IMR-90 (cell line): ENCODE measurements at regions not wholly inside any gene's neighbourhood (a gene's known extent, or its start where the extent isn't known, plus 50 kb on each side); places are given as distances from the start of the nearest gene placed in this dataset.

Source experiments
- ATAC-seq: fragments of 200-7000 bp; cut with Tn5 transposase; 2 replicates; pipeline ENCODE4 v1.9.1; 2020; ENCODE audit warnings: low read depth, mild to moderate bottlenecking, moderate library complexity
- BruUV-seq: library from RNA; stranded (reverse); fragments of 400-500 nt; replicated peaks from 2 replicates; lab custom pipeline; 2021; lab: Mats Ljungman, UMichigan
- CTCF ChIA-PET: fragments of 300-600 bp; formaldehyde crosslinking; extraction: SDS; loops from one replicate; lab custom pipeline; 2021; ENCODE audit warnings: antibody characterized with exemption; lab: Yijun Ruan, JAX
- POLR2A ChIA-PET: fragments of 300-600 bp; sonication (Branson Sonifier 250); formaldehyde crosslinking; loops from one replicate; lab custom pipeline; 2022; ENCODE audit warnings: antibody characterized with exemption; ENCODE audit not compliant: unreplicated experiment; lab: Charles Lee
- DNase-seq: peaks from one replicate; pipeline ENCODE4 v3.0.0; 2013
- H2AFZ ChIP-seq: replicated peaks from 2 replicates; pipeline ENCODE3; 2013; ENCODE audit warnings: low read length, mild to moderate bottlenecking; ENCODE audit not compliant: poor library complexity
- H2AK5ac ChIP-seq: 2 replicates; pipeline ENCODE4 v1.6.1; 2013; ENCODE audit warnings: low read depth, low read length, inconsistent platforms
- H2AK9ac ChIP-seq: replicated peaks from 2 replicates; pipeline ENCODE3; 2013; ENCODE audit warnings: mild to moderate bottlenecking, low read depth, low read length, moderate library complexity; ENCODE audit not compliant: poor library complexity
- H2BK120ac ChIP-seq: 2 replicates; pipeline ENCODE4 v1.6.1; 2013; ENCODE audit warnings: low read depth, low read length, inconsistent platforms
- H2BK15ac ChIP-seq: 3 replicates; pipeline ENCODE4 v1.6.1; 2013; ENCODE audit warnings: low read depth, low read length, inconsistent platforms
- H2BK20ac ChIP-seq: 2 replicates; pipeline ENCODE4 v1.6.1; 2013; ENCODE audit warnings: low read depth, mild to moderate bottlenecking, inconsistent platforms, low read length, moderate library complexity
- H2BK5ac ChIP-seq: 2 replicates; pipeline ENCODE4 v1.6.1; 2013; ENCODE audit warnings: mild to moderate bottlenecking, low read depth, low read length, inconsistent platforms; ENCODE audit not compliant: poor library complexity, severe bottlenecking
- H3K14ac ChIP-seq: replicated peaks from 2 replicates; pipeline ENCODE4 v1.6.1; 2013; ENCODE audit warnings: low read depth, low read length, inconsistent platforms
- H3K18ac ChIP-seq: 2 replicates; pipeline ENCODE4 v1.6.1; 2013; ENCODE audit warnings: low read depth, low read length, control low read depth
- H3K23ac ChIP-seq: 2 replicates; pipeline ENCODE4 v1.6.1; 2013; ENCODE audit warnings: low read depth, low read length, inconsistent platforms
- H3K27ac ChIP-seq: 2 replicates; pipeline ENCODE4 v1.5.1; 2013; ENCODE audit warnings: mild to moderate bottlenecking, control low read depth, low read length; ENCODE audit not compliant: insufficient read depth
- H3K27me3 ChIP-seq: 2 replicates; pipeline ENCODE4 v1.6.1; 2013; ENCODE audit warnings: low read length; ENCODE audit not compliant: control insufficient read depth, insufficient read depth
- H3K36me3 ChIP-seq: 2 replicates; pipeline ENCODE4 v1.6.1; 2013; ENCODE audit warnings: low read length, mixed read lengths; ENCODE audit not compliant: control insufficient read depth, insufficient read depth
- H3K4ac ChIP-seq: 2 replicates; pipeline ENCODE4 v1.6.1; 2013; ENCODE audit warnings: low read depth, low read length, inconsistent platforms
- H3K4me1 ChIP-seq: 2 replicates; pipeline ENCODE4 v1.6.1; 2013; ENCODE audit warnings: low read length, mixed read lengths; ENCODE audit not compliant: control insufficient read depth, insufficient read depth
- H3K4me2 ChIP-seq: 2 replicates; pipeline ENCODE4 v1.6.1; 2013; ENCODE audit warnings: low read depth, mild to moderate bottlenecking, control low read depth, low read length, moderate library complexity
- H3K4me3 ChIP-seq: 2 replicates; pipeline ENCODE4 v1.5.1; 2013; ENCODE audit warnings: low read depth, mild to moderate bottlenecking, control low read depth, low read length, moderate library complexity; ENCODE audit not compliant: insufficient read depth
- H3K56ac ChIP-seq: 2 replicates; pipeline ENCODE4 v1.6.1; 2013; ENCODE audit warnings: low read length, inconsistent platforms; ENCODE audit not compliant: insufficient read depth; ENCODE audit errors: extremely low read depth
- H3K79me1 ChIP-seq, 2 experiments: 2 replicates each; pipeline ENCODE4 v1.6.1; 2013; ENCODE audit warnings: low read length in 2 of 2, inconsistent platforms in 1 of 2, low read depth in 1 of 2
- H3K9ac ChIP-seq: 2 replicates; pipeline ENCODE4 v1.6.1; 2013; ENCODE audit warnings: low read depth, low read length, control low read depth
- H3K9me1 ChIP-seq: 2 replicates; pipeline ENCODE4 v1.6.1; 2013; ENCODE audit warnings: low read length, inconsistent platforms; ENCODE audit not compliant: insufficient read depth
- H3K9me3 ChIP-seq: 2 replicates; pipeline ENCODE4 v1.6.1; 2013; ENCODE audit warnings: low read length; ENCODE audit not compliant: control insufficient read depth, insufficient read depth
- H4K20me1 ChIP-seq: 2 replicates; pipeline ENCODE4 v1.6.1; 2013; ENCODE audit warnings: low read length, inconsistent platforms; ENCODE audit not compliant: insufficient read depth
- H4K5ac ChIP-seq: 2 replicates; pipeline ENCODE4 v1.6.1; 2013; ENCODE audit warnings: mild to moderate bottlenecking, low read depth, low read length, control low read depth
- H4K8ac ChIP-seq, 2 experiments: 2 replicates each; pipeline ENCODE4 v1.6.1; 2013; ENCODE audit warnings: low read depth in 2 of 2, low read length in 2 of 2, control low read depth in 1 of 2, inconsistent platforms in 1 of 2
- H4K91ac ChIP-seq: 2 replicates; pipeline ENCODE4 v1.6.1; 2013; ENCODE audit warnings: low read depth, low read length, inconsistent platforms; ENCODE audit not compliant: insufficient read depth
- BHLHE40 ChIP-seq: fragments of 150-350 bp; IDR thresholded peaks from 2 replicates; pipeline ENCODE4 v1.6.1; 2016; ENCODE audit warnings: mild to moderate bottlenecking, low read depth, low read length
- CEBPB ChIP-seq: IDR thresholded peaks from 2 replicates; pipeline ENCODE4 v1.6.1; 2012; ENCODE audit warnings: low read depth, low read length, improper control_type of control experiment
- CHD1 ChIP-seq: IDR thresholded peaks from 2 replicates; pipeline ENCODE4 v1.6.1; 2012; ENCODE audit warnings: low read depth, low read length, improper control_type of control experiment
- CTCF ChIP-seq: conservative IDR thresholded peaks from 2 replicates; pipeline ENCODE4 v1.5.1; 2012; ENCODE audit warnings: mild to moderate bottlenecking, low read depth, low read length, improper control_type of control experiment
- ELK1 ChIP-seq: fragments of 150-350 bp; IDR thresholded peaks from 2 replicates; pipeline ENCODE4 v1.6.1; 2016; ENCODE audit warnings: low read depth, mild to moderate bottlenecking, low read length, moderate library complexity, borderline replicate concordance
- FOS ChIP-seq: fragments of 150-350 bp; IDR thresholded peaks from 2 replicates; pipeline ENCODE4 v1.6.1; 2016; ENCODE audit warnings: low read depth, low read length
- MAFK ChIP-seq: IDR thresholded peaks from 2 replicates; pipeline ENCODE4 v1.6.1; 2012; ENCODE audit warnings: low read depth, low read length, improper control_type of control experiment
- MAZ ChIP-seq: IDR thresholded peaks from 2 replicates; pipeline ENCODE4 v1.6.1; 2012; ENCODE audit warnings: low read depth, mild to moderate bottlenecking, low read length, improper control_type of control experiment, moderate library complexity, borderline replicate concordance
- MXI1 ChIP-seq: IDR thresholded peaks from 2 replicates; pipeline ENCODE4 v1.6.1; 2012; ENCODE audit warnings: low read depth, mild to moderate bottlenecking, low read length, moderate library complexity, borderline replicate concordance
- NFE2L2 ChIP-seq: fragments of 150-350 bp; IDR thresholded peaks from 2 replicates; pipeline ENCODE4 v1.6.1; 2016; ENCODE audit warnings: low read depth, mild to moderate bottlenecking, low read length
- POLR2A ChIP-seq: IDR thresholded peaks from 2 replicates; pipeline ENCODE4 v1.6.1; 2012; ENCODE audit warnings: mild to moderate bottlenecking, low read depth, low read length
- RAD21 ChIP-seq: IDR thresholded peaks from 2 replicates; pipeline ENCODE4 v1.6.1; 2012; ENCODE audit warnings: low read length, improper control_type of control experiment
- RCOR1 ChIP-seq: IDR thresholded peaks from 2 replicates; pipeline ENCODE4 v1.6.1; 2012; ENCODE audit warnings: mild to moderate bottlenecking, low read length, improper control_type of control experiment; ENCODE audit not compliant: insufficient replicate concordance
- RFX5 ChIP-seq: IDR thresholded peaks from 2 replicates; pipeline ENCODE4 v1.8.0; 2012; ENCODE audit warnings: low read depth, mild to moderate bottlenecking, low read length, moderate library complexity
- SMC3 ChIP-seq: fragments of 150-350 bp; IDR thresholded peaks from 2 replicates; pipeline ENCODE4 v1.6.1; 2016; ENCODE audit warnings: low read depth, mild to moderate bottlenecking, antibody characterized with exemption, low read length, moderate library complexity
- WGBS, 2 experiments: methylation state at CpG; one replicate each; pipeline versions ENCODE4 v1.1.5 to v1.1.7; 2013; ENCODE audit warnings: missing lambda C conversion rate in 2 of 2; ENCODE audit not compliant: insufficient read length in 1 of 2; ENCODE audit errors: extremely low coverage in 2 of 2; 5-methylcytosine and 5-hydroxymethylcytosine counted together
- dilution Hi-C: fragments of 300-500 bp; cut with HindIII; formaldehyde crosslinking; loops from one replicate; pipeline ENCODE4 v1.14.3; 2018; ENCODE audit warnings: low sequenced_read_pairs; ENCODE audit not compliant: unreplicated experiment
- in situ Hi-C: fragments of 300-500 bp; cut with MboI; formaldehyde crosslinking; loops from 3 replicates; pipeline ENCODE4 v1.14.3; 2019; ENCODE audit warnings: low sequenced_read_pairs, inconsistent platforms, mixed read lengths
- intact Hi-C: fragments of 100-400 bp; cut with micrococcal nuclease; formaldehyde crosslinking; loops from 2 replicates; pipeline ENCODE4 v1.10.0; 2022
- TF ChIP-seq, protein P1 (sequence below): fragments of 150-350 bp; IDR thresholded peaks from 2 replicates; pipeline ENCODE4 v1.6.1; 2017; ENCODE audit warnings: mild to moderate bottlenecking, antibody characterized with exemption, low read length, low read depth

- H4K91ac ChIP-seq = no peak overlapping the region
- peaks cover 2% of the 10 kb centered on the region; the same call in 1 of the 2 replicates for H3K9me3 ChIP-seq
- H3K18ac ChIP-seq = no peak overlapping the region
- no peaks in the 10 kb centered on the region for H3K36me3 ChIP-seq
- H3K14ac ChIP-seq = no peak overlapping the region
- DNase-seq (no peak), ATAC-seq (no peak)
- H3K4me3 ChIP-seq = no peak overlapping the region
- H3K4me1 ChIP-seq = no peaks in the 10 kb centered on the region
- no peak for TF ChIP-seq FOS
- no peak for TF ChIP-seq BHLHE40
- TF ChIP-seq RCOR1 = no peak
- TF ChIP-seq MXI1 = no peak
- TF ChIP-seq, protein P1, sequence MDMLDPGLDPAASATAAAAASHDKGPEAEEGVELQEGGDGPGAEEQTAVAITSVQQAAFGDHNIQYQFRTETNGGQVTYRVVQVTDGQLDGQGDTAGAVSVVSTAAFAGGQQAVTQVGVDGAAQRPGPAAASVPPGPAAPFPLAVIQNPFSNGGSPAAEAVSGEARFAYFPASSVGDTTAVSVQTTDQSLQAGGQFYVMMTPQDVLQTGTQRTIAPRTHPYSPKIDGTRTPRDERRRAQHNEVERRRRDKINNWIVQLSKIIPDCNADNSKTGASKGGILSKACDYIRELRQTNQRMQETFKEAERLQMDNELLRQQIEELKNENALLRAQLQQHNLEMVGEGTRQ = no peak
- no peak for TF ChIP-seq CHD1
- no peak for TF ChIP-seq CEBPB
- no peak for TF ChIP-seq MAFK
- TF ChIP-seq CTCF = no peak
- TF ChIP-seq ELK1 = no peak
- no peak for TF ChIP-seq SMC3
- TF ChIP-seq RAD21 = no peak
- no peak for TF ChIP-seq MAZ
- TF ChIP-seq POLR2A = no peak
- no peak for TF ChIP-seq RFX5
- no peak for TF ChIP-seq NFE2L2
- H2BK5ac ChIP-seq = no peak overlapping the region
- in situ Hi-C loops (no loop called here), intact Hi-C loops (no loop called here), dilution Hi-C loops (no loop called here)
- H3K4ac ChIP-seq = no peak overlapping the region
- H3K79me1 ChIP-seq = no peaks in the 10 kb centered on the region
- POLR2A ChIA-PET = no interaction called here
- peaks cover 5% of the 10 kb centered on the region; the same call in 1 of the 2 replicates for H3K27me3 ChIP-seq
- no peak overlapping the region for H3K23ac ChIP-seq
- no peak overlapping the region for H3K9ac ChIP-seq
- H3K4me2 ChIP-seq = no peak overlapping the region
- no peak overlapping the region for H2BK20ac ChIP-seq
- no peaks in the 10 kb centered on the region for H4K20me1 ChIP-seq
- no peak overlapping the region for H4K5ac ChIP-seq
- H4K8ac ChIP-seq = no peak overlapping the region
- no peaks in the 10 kb centered on the region for H3K9me1 ChIP-seq
- H2BK120ac ChIP-seq = no peak overlapping the region
- no peak overlapping the region for H2AK5ac ChIP-seq
- no peak overlapping the region for H2AFZ ChIP-seq
- H3K56ac ChIP-seq = no peak overlapping the region
- no CpG with 5 or more reads among the region's 1 CpG for WGBS, 2 experiments
- no TSS peak for BruUV-seq
- CTCF ChIA-PET = no interaction called here
- no peak overlapping the region for H2BK15ac ChIP-seq
- H2AK9ac ChIP-seq = no peak overlapping the region
- no peak overlapping the region for H3K27ac ChIP-seq
Measured at GRCh38 chr6:2566048-2566447, 184.7 kb downstream of the MYLK4 start.
